Common myeloid progenitor, CD34-positive (primary cell): ENCODE measurements at regions not wholly inside any gene's neighbourhood (a gene's known extent, or its start where the extent isn't known, plus 50 kb on each side); places are given as distances from the start of the nearest gene placed in this dataset.

Experiments used
- CTCF ChIA-PET: fragments of 350-600 bp; sonication (Branson Sonifier 250); formaldehyde crosslinking; loops from one replicate; lab custom pipeline; 2021; ENCODE audit warnings: antibody characterized with exemption; lab: Charles Lee
- POLR2A ChIA-PET: fragments of 350-600 bp; sonication (Branson Sonifier 250); formaldehyde crosslinking; loops from one replicate; lab custom pipeline; 2021; ENCODE audit warnings: antibody characterized with exemption; lab: Charles Lee
- DNase-seq, 3 donors: peaks; one replicate each; pipeline versions ENCODE4 v3.0.0 to v3.0.0-alpha.2; 2013
- H3K27ac ChIP-seq, 2 experiments: 1 replicate in 1 of 2; 2 replicates in 1 of 2; pipeline ENCODE4 v1.7.0; 2013; ENCODE audit warnings: inconsistent platforms in 2 of 2, low read length in 2 of 2, mild to moderate bottlenecking in 2 of 2, low read depth in 1 of 2, moderate library complexity in 1 of 2; ENCODE audit not compliant: severe bottlenecking in 2 of 2, insufficient read depth in 1 of 2, poor library complexity in 1 of 2
- H3K27me3 ChIP-seq, 5 experiments: replicated peaks in 2 of 5; 1 replicate in 3 of 5; 2 replicates in 2 of 5; pipeline versions ENCODE4 v1.6.1 to v1.7.0; 2013; ENCODE audit warnings: low read length in 4 of 5, mild to moderate bottlenecking in 2 of 5, moderate library complexity in 2 of 5, inconsistent platforms in 1 of 5; ENCODE audit not compliant: insufficient read depth in 5 of 5, control insufficient read depth in 4 of 5
- H3K36me3 ChIP-seq, 4 experiments: 1 replicate in 2 of 4; 2 replicates in 2 of 4; pipeline versions ENCODE4 v1.6.1 to v1.7.0; 2013; ENCODE audit warnings: low read length in 3 of 4, control low read depth in 1 of 4, mild to moderate bottlenecking in 1 of 4; ENCODE audit not compliant: control insufficient read depth in 4 of 4, insufficient read depth in 4 of 4
- H3K4me1 ChIP-seq, 4 experiments: 1 replicate in 3 of 4; 2 replicates in 1 of 4; pipeline versions ENCODE4 v1.6.1 to v1.7.1; 2013; ENCODE audit warnings: low read length in 3 of 4, mild to moderate bottlenecking in 3 of 4, control low read depth in 1 of 4, inconsistent platforms in 1 of 4, moderate library complexity in 1 of 4; ENCODE audit not compliant: control insufficient read depth in 4 of 4, insufficient read depth in 4 of 4; ENCODE audit errors: control extremely low read depth in 1 of 4
- H3K4me3 ChIP-seq, 7 experiments: 1 replicate in 4 of 7; 2 replicates in 3 of 7; pipeline versions ENCODE4 v1.5.1 to v1.7.0; 2013; ENCODE audit warnings: mild to moderate bottlenecking in 7 of 7, low read length in 6 of 7, moderate library complexity in 6 of 7, inconsistent platforms in 2 of 7, low read depth in 2 of 7, control low read depth in 1 of 7; ENCODE audit not compliant: insufficient read depth in 4 of 7, control insufficient read depth in 1 of 7; ENCODE audit errors: extremely low read depth in 1 of 7
- H3K9me3 ChIP-seq, 5 experiments: 1 replicate in 4 of 5; 2 replicates in 1 of 5; pipeline versions ENCODE4 v1.6.1 to v1.7.1; 2013; ENCODE audit warnings: low read length in 4 of 5, mild to moderate bottlenecking in 2 of 5, inconsistent platforms in 1 of 5, low read depth in 1 of 5, moderate library complexity in 1 of 5; ENCODE audit not compliant: control insufficient read depth in 4 of 5, insufficient read depth in 2 of 5; ENCODE audit errors: control extremely low read depth in 1 of 5
- whole genome bisulfite sequencing: methylation state at CpG from one replicate; pipeline ENCODE4 v1.1.5; 2013; ENCODE audit not compliant: insufficient coverage; 5-methylcytosine and 5-hydroxymethylcytosine counted together

DNA sequence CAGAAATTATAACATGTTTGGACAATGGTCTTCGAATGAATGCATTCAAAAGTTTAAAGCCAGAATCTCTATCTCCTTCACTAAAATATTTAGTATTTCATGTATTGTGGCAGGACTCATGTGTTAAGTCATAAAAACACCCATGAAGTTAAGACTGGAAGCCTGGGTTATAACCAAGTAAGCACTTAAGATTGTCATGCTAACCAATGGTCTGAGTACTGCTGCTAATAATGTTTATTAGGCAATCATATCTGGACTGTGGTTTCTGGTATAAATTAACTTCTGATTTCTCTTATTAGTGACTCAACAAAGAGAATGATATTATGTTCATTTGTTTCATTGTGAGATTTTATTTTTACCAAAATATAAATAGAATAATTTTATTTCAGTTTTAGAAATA lies 297.9 kb upstream of the EDIL3 start:
- no peak overlapping the region for H3K4me3 ChIP-seq
- CTCF ChIA-PET = no interaction called here
- DNase-seq = no peak
- H3K27me3 ChIP-seq = no peaks in the 10 kb centered on the region
- POLR2A ChIA-PET = no interaction called here
- H3K9me3 ChIP-seq = no peaks in the 10 kb centered on the region
- no peak overlapping the region for H3K27ac ChIP-seq
- H3K4me1 ChIP-seq = no peaks in the 10 kb centered on the region
- WGBS = no CpG with 5 or more reads among the region's 1 CpG
- H3K36me3 ChIP-seq = no peaks in the 10 kb centered on the region

GRCh38 chr5:84680908-84681307 lies 296.2 kb upstream of the EDIL3 start:
- CTCF ChIA-PET = no interaction called here
- no peak for DNase-seq

DNA sequence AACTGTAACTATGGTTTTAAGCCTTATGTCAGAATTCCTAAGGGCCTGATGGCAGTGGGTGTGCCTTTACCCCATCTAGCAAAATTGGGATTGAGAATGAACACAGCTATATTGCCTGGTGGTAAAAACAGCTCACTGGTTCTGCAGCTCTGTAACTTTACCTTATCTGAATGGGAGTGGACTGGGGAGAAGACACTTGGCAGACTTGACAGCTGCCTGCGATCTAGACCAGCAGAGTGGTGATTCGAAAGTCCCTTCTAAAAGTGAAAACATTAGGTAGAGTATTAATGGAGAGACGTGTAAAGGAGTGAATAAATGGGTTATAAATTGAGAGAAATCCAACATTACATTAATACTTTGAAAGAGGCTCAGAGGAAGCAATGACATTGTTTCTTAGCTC lies 289.1 kb upstream of the EDIL3 start:
- Histone ChIP-seq H3K9me3 (peaks cover 0 to 8% (median 1%) of the 10 kb centered on the region in 5 experiments), H3K36me3 (no peaks in the 10 kb centered on the region), H3K4me1 (no peaks in the 10 kb centered on the region), H3K27me3 (no peaks in the 10 kb centered on the region), H3K4me3 (no peak overlapping the region), H3K27ac (no peak overlapping the region)
- DNase-seq = no peak
- ChIA-PET CTCF (no interaction called here), POLR2A (no interaction called here)
- 100% methylated on average over 1 of the region's 3 CpGs for WGBS

More at GRCh38 chr5:84680908-84681307, 296.2 kb upstream of the EDIL3 start:
- POLR2A ChIA-PET = interaction anchor here (0.5 kb wide), 1 partner anchor 188 kb away, joined by 3 read pairs; no protein-coding TSS in a partner anchor
- Histone ChIP-seq H3K27ac (no peak overlapping the region), H3K36me3 (no peaks in the 10 kb centered on the region), H3K4me3 (no peak overlapping the region), H3K27me3 (no peaks in the 10 kb centered on the region), H3K4me1 (no peaks in the 10 kb centered on the region), H3K9me3 (no peaks in the 10 kb centered on the region)

DNA sequence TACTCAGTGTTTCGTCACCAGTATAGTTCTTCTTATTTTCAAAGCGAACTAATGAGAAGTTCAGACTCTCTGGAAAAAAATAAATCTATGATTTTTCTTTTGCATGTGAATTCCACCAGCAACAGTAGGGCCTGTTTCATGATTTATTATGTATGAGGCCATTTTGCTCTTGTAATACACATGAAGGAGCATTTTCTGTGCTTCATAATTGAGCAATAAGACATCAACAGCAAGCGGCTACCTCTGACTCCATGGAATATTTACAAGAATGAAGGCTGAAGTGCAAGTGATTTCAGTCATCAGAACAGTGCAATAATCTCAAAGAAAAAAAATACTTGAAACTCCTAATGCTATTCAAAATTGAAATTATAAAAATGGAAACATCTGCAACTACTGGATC lies 282.9 kb upstream of the EDIL3 start:
- Histone ChIP-seq H3K4me1 (no peaks in the 10 kb centered on the region), H3K27ac (no peak overlapping the region), H3K27me3 (no peaks in the 10 kb centered on the region), H3K4me3 (no peak overlapping the region), H3K9me3 (peaks cover 0 to 8% (median 2%) of the 10 kb centered on the region in 5 experiments), H3K36me3 (no peaks in the 10 kb centered on the region)
- CTCF ChIA-PET = no interaction called here
- WGBS = 100% methylated on average over 1 of the region's 3 CpGs
- DNase-seq = no peak
- POLR2A ChIA-PET = no interaction called here

DNA sequence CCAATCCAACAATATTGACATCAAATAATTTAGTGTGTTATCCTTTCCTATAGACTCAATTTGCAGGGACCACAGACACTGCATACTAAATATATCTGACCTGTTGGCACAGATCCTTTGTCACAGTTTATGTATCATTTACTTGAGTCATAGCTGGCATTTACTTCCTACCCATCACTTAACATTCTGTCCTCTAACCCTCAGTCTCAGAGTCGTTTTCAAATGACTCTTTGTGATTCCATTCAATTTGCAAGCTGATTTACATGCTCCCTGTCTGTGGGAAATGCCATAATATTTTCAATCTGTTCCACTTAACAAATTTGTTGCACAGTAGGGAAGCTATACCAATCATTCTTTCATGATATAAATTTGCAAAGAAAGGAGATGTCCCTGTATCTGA lies 265.7 kb upstream of the EDIL3 start:
- H3K9me3 ChIP-seq = peaks cover 0 to 4% (median 0%) of the 10 kb centered on the region in 5 experiments
- ChIA-PET POLR2A (no interaction called here), CTCF (no interaction called here)
- H3K27me3 ChIP-seq = no peaks in the 10 kb centered on the region
- no peak overlapping the region for H3K4me3 ChIP-seq
- DNase-seq = no peak
- H3K4me1 ChIP-seq = no peaks in the 10 kb centered on the region
- no peak overlapping the region for H3K27ac ChIP-seq
- H3K36me3 ChIP-seq = no peaks in the 10 kb centered on the region
- no CpG with 5 or more reads among the region's 1 CpG for WGBS

- POLR2A ChIA-PET = no interaction called here
- Histone ChIP-seq H3K4me3 (no peak overlapping the region), H3K27ac (no peak overlapping the region), H3K36me3 (no peaks in the 10 kb centered on the region), H3K27me3 (no peaks in the 10 kb centered on the region), H3K9me3 (peaks cover 0 to 4% (median 0%) of the 10 kb centered on the region in 5 experiments), H3K4me1 (no peaks in the 10 kb centered on the region)
- CTCF ChIA-PET = no interaction called here
- 92% methylated on average over 2 of the region's 2 CpGs for WGBS
- DNase-seq = no peak
Observed at GRCh38 chr5:84647581-84647980, 262.9 kb upstream of the EDIL3 start.

- POLR2A ChIA-PET = no interaction called here
- 100% methylated on average over 2 of the region's 2 CpGs for WGBS
- Histone ChIP-seq H3K9me3 (peaks cover 0 to 4% (median 0%) of the 10 kb centered on the region in 5 experiments), H3K27ac (no peak overlapping the region), H3K36me3 (no peaks in the 10 kb centered on the region), H3K27me3 (no peaks in the 10 kb centered on the region), H3K4me1 (no peaks in the 10 kb centered on the region), H3K4me3 (no peak overlapping the region)
- CTCF ChIA-PET = no interaction called here
- DNase-seq = no peak
Observed at GRCh38 chr5:84642795-84643194, 258.1 kb upstream of the EDIL3 start.
